ENCODE measurements at regions not wholly inside any gene's neighbourhood (a gene's known extent, or its start where the extent isn't known, plus 50 kb on each side); places are given as distances from the start of the nearest gene placed in this dataset.

DNA sequence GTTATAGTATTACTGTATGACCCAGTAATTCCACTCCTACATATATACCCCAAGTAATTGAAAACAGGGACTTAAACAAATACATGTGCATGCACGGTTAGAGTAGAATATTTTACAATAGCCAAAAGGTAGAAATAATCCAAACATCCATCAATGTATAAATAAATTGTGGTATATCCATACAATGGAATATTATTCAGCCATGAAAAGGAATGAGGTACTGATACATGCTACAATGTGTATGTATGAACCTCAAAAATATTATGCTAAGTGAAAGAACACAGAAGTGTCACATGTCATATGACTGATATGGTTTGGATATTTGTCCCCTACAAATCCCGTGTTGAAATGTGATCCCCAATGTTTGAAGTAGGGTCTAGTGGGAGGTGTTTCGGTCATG is 560.8 kb upstream of the LARGE1 start:
- no peak for DNase-seq (ENCODE audit: low spot score)
- TF ChIP-seq, protein P1, sequence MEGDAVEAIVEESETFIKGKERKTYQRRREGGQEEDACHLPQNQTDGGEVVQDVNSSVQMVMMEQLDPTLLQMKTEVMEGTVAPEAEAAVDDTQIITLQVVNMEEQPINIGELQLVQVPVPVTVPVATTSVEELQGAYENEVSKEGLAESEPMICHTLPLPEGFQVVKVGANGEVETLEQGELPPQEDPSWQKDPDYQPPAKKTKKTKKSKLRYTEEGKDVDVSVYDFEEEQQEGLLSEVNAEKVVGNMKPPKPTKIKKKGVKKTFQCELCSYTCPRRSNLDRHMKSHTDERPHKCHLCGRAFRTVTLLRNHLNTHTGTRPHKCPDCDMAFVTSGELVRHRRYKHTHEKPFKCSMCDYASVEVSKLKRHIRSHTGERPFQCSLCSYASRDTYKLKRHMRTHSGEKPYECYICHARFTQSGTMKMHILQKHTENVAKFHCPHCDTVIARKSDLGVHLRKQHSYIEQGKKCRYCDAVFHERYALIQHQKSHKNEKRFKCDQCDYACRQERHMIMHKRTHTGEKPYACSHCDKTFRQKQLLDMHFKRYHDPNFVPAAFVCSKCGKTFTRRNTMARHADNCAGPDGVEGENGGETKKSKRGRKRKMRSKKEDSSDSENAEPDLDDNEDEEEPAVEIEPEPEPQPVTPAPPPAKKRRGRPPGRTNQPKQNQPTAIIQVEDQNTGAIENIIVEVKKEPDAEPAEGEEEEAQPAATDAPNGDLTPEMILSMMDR (IDR thresholded peaks at IDR 0.05; ENCODE audit: extremely low read depth, missing control alignments): no peak

DNA sequence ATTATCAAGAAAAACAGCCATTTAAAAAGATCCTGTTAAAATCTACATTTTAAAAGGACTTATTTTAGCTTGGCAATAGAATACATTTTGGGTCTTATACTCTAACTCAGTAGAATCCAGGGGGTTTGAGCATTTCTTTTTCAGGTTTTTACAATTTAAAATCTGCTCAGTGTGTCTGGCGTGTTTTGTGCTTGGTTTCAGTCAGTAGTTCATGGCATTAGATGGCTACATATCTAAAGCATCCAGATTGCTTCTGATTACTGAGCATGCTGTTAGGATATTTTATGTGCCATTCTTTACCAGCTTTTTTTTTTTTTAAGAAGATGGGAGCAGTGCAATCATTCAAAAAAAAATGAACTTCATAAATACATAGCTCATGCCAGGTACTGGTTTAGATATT is 566.1 kb upstream of the LARGE1 start:
- TF ChIP-seq, protein P1 (IDR thresholded peaks at IDR 0.05; ENCODE audit: extremely low read depth, missing control alignments): no peak
- no peak for DNase-seq (ENCODE audit: low spot score)

- TF ChIP-seq, protein P1 (IDR thresholded peaks at IDR 0.05; ENCODE audit: extremely low read depth, missing control alignments): no peak
- DNase-seq (ENCODE audit: low spot score): no peak
Observed at GRCh38 chr22:34489861-34490260, 569.6 kb upstream of the LARGE1 start.

GRCh38 chr22:34490886-34491285 is 570.6 kb upstream of the LARGE1 start:
- TF ChIP-seq, protein P1 (IDR thresholded peaks at IDR 0.05; ENCODE audit: extremely low read depth, missing control alignments): no peak
- DNase-seq (ENCODE audit: low spot score): no peak

DNA sequence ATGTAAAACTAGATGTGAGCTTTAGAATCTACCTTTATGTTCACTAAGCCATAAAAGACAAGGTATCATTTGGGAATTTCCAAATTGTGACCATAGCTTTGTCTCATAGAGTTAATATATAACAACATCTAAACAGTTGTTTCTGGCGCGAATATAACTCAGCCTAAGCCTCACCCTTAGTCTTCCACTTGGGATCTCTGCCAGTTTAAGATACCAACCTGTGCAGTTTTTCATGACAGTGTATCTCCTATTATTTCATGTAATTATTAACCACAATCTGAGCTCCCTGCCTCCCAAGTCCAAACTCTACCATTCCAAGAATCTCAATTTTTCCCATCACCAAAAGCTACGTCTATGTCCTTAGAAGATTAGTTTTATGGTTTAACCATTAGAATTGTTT is 572.5 kb upstream of the ISX start:
- DNase-seq (ENCODE audit: low spot score): no peak
- TF ChIP-seq, protein P1 (IDR thresholded peaks at IDR 0.05; ENCODE audit: extremely low read depth, missing control alignments): no peak

DNA sequence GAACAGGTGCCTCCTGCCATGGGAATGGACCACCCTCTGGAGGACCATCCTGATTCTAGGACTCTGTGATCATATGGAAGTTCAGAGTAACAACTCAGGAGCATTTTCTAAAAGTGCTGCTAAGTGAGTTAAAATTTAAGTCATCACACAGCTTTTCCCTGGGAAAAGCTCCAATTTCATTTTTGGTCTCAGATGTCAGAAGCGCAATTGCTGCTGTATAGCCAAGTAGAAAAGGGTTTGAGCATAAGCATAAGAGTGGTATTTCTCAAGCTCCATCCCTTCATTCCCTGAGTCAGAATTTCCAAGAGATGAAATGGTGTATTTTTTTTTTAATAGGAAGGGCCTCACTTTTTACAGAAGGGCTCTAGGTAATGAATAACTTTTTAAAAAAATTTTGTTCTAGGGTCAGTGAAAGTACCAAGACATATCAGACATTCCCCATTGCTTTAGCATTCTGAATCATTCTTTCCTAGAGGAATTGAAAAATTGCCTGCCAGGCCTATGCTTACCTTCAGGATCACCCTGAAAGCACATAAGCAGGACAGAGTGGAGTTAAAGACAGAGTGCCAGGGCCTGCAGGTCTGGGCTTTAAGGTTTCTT is 564.5 kb upstream of the ISX start:
- TF ChIP-seq, protein P1 (IDR thresholded peaks at IDR 0.05; ENCODE audit: extremely low read depth, missing control alignments): no peak
- DNase-seq (ENCODE audit: low spot score): no peak

GRCh38 chr22:34502821-34503220 is 563.1 kb upstream of the ISX start:
- TF ChIP-seq, protein P1 (IDR thresholded peaks at IDR 0.05; ENCODE audit: extremely low read depth, missing control alignments): no peak
- DNase-seq (ENCODE audit: low spot score): no peak

Measured in GM20000 (cell line).